HG02642 (cell line): ENCODE measurements at regions not wholly inside any gene's neighbourhood (a gene's known extent, or its start where the extent isn't known, plus 50 kb on each side); places are given as distances from the start of the nearest gene placed in this dataset.

Experiments
- ATAC-seq: cut with Tn5 transposase; IDR thresholded peaks from one replicate; pipeline ENCODE4 v1.9.1; 2021; ENCODE audit warnings: mild to moderate bottlenecking; ENCODE audit not compliant: unreplicated experiment, poor library complexity

- no peak for ATAC-seq
Measured at GRCh38 chr18:61731178-61731577, 161.6 kb downstream of the RNF152 start.

- no peak for ATAC-seq
Measured at GRCh38 chr18:61729322-61729721, 163.5 kb downstream of the RNF152 start.

- ATAC-seq: no peak
Measured at GRCh38 chr18:61727241-61728193, 165.3 kb downstream of the RNF152 start.

GRCh38 chr18:61724532-61724931, 168.3 kb downstream of the RNF152 start:
- no peak for ATAC-seq

- ATAC-seq: no peak
Measured at GRCh38 chr18:61722247-61722646, 170.6 kb downstream of the RNF152 start.

- ATAC-seq: no peak
Measured at GRCh38 chr18:61720496-61720895, 172.3 kb downstream of the RNF152 start.

- ATAC-seq: no peak
Measured at GRCh38 chr18:61719671-61720070, 173.1 kb downstream of the RNF152 start.

- no peak for ATAC-seq
Measured at GRCh38 chr18:61718944-61719343, 173.9 kb downstream of the RNF152 start.

GRCh38 chr18:61714421-61714820, 178.4 kb downstream of the RNF152 start:
- ATAC-seq: no peak

GRCh38 chr18:61713502-61713901, 179.3 kb downstream of the RNF152 start:
- ATAC-seq: no peak

GRCh38 chr18:61710082-61710620, 182.7 kb downstream of the RNF152 start:
- no peak for ATAC-seq

GRCh38 chr18:61706276-61706915, 186.4 kb downstream of the RNF152 start:
- ATAC-seq: no peak

- ATAC-seq: no peak
Measured at GRCh38 chr18:61703508-61703907, 189.3 kb downstream of the RNF152 start.

- no peak for ATAC-seq
Measured at GRCh38 chr18:61702007-61702406, 190.8 kb downstream of the RNF152 start.

- no peak for ATAC-seq
Measured at GRCh38 chr18:61699397-61700110, 193.3 kb downstream of the RNF152 start.

- ATAC-seq: no peak
Measured at GRCh38 chr18:61697306-61697909, 195.4 kb downstream of the RNF152 start.

GRCh38 chr18:61694236-61694635, 198.6 kb downstream of the RNF152 start:
- no peak for ATAC-seq

- no peak for ATAC-seq
Measured at GRCh38 chr18:61690418-61691138, 202.2 kb downstream of the RNF152 start.

- no peak for ATAC-seq
Measured at GRCh38 chr18:61687317-61687716, 205.5 kb downstream of the RNF152 start.

GRCh38 chr18:61683856-61684255, 209.0 kb downstream of the RNF152 start:
- no peak for ATAC-seq
